Hematopoietic multipotent progenitor cell treated with erythropoietin and hydrocortisone succinate and interleukin-3 and kit ligand, for 15 days (in vitro differentiated cells): ENCODE measurements at regions not wholly inside any gene's neighbourhood (a gene's known extent, or its start where the extent isn't known, plus 50 kb on each side); places are given as distances from the start of the nearest gene placed in this dataset.
"Not testable (repeated sequence)": the region's sequence is repeated elsewhere in the genome, so short reads cannot be mapped to it uniquely, and the experiment has no call there.

Experiments used
- DNase-seq: peaks from one replicate; pipeline ENCODE4 v3.0.0-alpha.2; 2015; ENCODE audit warnings: low spot score

GRCh38 chr3:74978684-74979083, 364.2 kb upstream of the CNTN3 start:
- no peak for DNase-seq

GRCh38 chr3:74985028-74985904, 370.8 kb upstream of the CNTN3 start:
- not testable (repeated sequence) for DNase-seq

- DNase-seq: no peak
These were observed 373.6 kb upstream of the CNTN3 start for GRCh38 chr3:74988095-74988494.

- no peak for DNase-seq
These were observed 378.4 kb upstream of the CNTN3 start for GRCh38 chr3:74992898-74993297.

- DNase-seq: no peak
These were observed 386.9 kb upstream of the CNTN3 start for GRCh38 chr3:75001330-75001729.

DNA sequence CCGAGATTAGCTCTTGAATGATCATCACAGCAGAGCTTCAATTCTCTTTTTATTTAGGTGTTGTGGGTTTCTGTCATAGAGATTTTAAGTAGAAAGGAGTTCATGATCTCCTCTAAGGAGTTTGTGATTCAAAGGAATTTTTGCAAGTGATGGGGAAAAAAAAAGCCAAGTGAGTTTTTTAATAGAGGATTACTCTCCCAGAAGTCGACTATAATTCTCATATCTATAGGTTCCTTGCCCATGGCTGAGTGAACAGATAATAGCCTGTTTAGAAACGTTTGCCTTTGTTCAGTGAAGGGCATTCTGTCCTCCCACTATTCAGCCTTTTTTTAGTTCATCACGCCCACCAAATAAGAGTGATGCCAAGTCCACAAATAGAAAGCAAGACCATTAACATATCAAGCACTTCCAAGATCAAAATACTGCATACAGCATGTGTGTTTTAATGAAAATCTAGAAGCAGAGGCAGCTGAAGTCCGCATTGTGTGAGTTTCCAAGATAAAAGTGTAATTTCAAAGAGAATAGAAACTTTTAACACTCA, 398.4 kb upstream of the CNTN3 start:
- DNase-seq: no peak

- DNase-seq: no peak
These were observed 399.5 kb upstream of the CNTN3 start for GRCh38 chr3:75014008-75014407.

GRCh38 chr3:75015280-75015679, 400.8 kb upstream of the CNTN3 start:
- DNase-seq: no peak

DNA sequence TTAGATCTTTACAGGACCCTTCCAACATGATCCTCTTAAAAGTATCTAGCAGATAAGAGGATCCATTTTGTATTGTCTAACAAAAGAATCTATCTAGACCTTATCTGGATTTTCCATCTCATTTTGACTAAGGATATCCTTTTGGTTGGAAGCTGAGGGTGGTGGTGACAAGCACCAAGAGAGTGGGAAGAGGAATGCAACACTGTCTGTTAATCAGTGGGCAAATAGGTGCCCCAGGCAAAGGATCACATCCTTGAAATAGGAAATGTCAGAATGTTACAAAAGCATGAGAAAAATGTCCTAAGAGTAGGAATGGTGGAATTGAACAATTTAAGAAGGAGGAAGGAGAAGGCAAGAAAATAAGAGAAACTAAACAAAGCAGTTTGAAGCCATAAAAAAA, 420.7 kb upstream of the CNTN3 start:
- DNase-seq: no peak

GRCh38 chr3:75042941-75043340, 428.5 kb upstream of the CNTN3 start:
- DNase-seq: no peak

GRCh38 chr3:75048650-75049049, 434.2 kb upstream of the CNTN3 start:
- DNase-seq: no peak

DNA sequence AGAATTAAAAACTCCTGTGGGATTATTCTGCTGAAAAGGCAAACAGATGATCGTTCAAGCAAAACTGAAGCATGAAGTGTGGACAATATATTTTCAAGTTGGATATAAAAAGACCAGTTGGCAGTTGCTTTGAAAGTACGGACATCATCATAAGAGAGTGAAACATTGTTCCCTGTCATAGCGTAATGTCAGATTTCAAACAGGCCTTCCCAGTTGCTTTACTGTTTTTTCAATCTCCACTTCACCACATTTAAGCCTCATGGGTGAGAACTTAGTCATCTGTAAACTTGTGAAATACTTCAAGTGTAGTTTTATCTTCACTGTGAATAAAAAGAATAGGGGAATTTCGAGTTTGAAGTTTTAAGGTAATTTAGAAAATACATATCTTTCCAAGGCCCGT, 435.1 kb upstream of the CNTN3 start:
- no peak for DNase-seq

GRCh38 chr3:75059120-75059519, 444.7 kb upstream of the CNTN3 start:
- no peak for DNase-seq

DNA sequence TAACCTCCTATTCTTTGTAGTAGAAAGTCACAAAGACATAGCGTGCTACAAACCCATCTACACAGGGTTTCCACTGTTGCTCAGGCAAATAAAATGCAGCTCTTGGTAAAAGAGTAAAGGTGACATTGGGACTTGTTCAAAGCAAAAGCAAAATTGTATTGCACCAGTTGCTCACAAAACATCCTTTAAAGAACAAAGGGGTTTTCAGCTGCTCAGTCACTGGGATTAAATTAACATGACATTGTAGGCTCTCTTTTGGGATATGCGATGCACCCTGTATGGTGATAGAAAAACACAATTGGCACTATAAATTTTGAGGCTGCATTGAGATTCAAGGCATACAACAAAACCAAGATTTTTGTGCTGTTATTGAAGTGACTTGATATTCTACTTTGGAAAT, 447.3 kb upstream of the CNTN3 start:
- no peak for DNase-seq

- DNase-seq: no peak
These were observed 460.7 kb upstream of the CNTN3 start for GRCh38 chr3:75075158-75075557.

- DNase-seq: no peak
These were observed 462.0 kb upstream of the CNTN3 start for GRCh38 chr3:75076481-75076880.

GRCh38 chr3:75078290-75078689, 463.8 kb upstream of the CNTN3 start:
- no peak for DNase-seq

- no peak for DNase-seq
These were observed 468.4 kb upstream of the CNTN3 start for GRCh38 chr3:75082845-75083244.

DNA sequence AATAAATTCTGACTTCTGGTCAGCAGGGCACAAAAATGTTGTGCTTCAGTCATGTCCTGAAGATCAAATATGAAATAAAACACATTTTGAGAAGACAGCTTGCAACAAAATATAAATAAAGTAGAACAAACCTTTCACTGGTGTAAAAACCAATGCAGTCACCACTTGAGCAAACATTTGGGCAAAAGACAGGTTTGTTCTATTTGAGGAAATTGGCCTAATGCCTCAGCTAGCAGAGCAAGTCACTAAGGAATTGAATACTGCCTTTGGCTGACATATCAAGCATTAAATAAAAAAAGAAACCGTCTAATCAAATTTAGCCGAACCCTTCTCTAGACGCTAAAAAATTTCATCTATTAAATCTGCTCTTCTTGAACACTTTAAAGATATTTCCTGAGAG, 475.4 kb upstream of the CNTN3 start:
- DNase-seq: no peak

- no peak for DNase-seq
These were observed 487.1 kb upstream of the CNTN3 start for GRCh38 chr3:75101329-75102147.

DNA sequence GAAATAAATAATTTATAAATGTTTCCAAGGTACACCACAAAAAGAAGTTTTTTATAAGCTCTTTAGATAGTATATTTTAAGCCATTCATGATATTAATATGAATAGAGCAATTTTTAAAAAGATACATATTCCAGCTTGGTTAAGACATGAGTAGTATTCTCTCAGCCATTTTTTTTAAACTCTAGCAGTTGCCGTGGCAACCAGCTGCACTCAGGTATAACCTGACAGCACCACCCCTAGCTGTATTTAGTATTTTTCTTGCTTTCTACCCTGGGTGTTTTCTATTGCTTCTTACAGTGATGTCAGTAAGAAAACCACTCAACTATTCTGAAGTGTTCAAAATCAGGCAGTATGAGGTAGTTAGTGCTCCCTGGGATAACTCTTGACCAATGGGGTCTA, 496.3 kb upstream of the CNTN3 start:
- no peak for DNase-seq

- no peak for DNase-seq
These were observed 501.2 kb upstream of the CNTN3 start for GRCh38 chr3:75115695-75116094.

DNA sequence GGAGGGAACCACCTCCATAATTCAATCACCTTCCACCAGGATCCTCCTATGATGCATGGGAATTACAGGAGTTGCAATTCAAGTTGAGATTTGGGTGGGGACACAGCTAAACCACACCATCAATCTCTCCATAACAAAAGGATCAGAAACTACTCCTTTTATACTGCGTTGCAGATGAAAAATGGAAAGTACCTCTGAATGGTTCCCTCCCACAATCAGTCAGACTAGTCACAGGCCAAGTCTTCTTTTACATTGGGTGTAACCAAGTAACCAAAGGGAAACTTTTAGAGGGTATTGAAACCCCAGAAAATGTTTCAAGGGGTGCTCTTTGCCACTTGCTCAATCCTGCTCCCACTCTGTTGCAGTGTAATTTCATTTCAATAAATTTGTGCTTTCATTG, 504.3 kb upstream of the CNTN3 start:
- DNase-seq: no peak
